Renal cortical epithelial cell (primary cell): ENCODE measurements at regions not wholly inside any gene's neighbourhood (a gene's known extent, or its start where the extent isn't known, plus 50 kb on each side); places are given as distances from the start of the nearest gene placed in this dataset.
"Not testable (repeated sequence)": the region's sequence is repeated elsewhere in the genome, so short reads cannot be mapped to it uniquely, and the experiment has no call there.

Experiments used
- DNase-seq: peaks from one replicate; pipeline ENCODE4 v3.0.0-alpha.2; 2011; ENCODE audit warnings: low read depth

DNA sequence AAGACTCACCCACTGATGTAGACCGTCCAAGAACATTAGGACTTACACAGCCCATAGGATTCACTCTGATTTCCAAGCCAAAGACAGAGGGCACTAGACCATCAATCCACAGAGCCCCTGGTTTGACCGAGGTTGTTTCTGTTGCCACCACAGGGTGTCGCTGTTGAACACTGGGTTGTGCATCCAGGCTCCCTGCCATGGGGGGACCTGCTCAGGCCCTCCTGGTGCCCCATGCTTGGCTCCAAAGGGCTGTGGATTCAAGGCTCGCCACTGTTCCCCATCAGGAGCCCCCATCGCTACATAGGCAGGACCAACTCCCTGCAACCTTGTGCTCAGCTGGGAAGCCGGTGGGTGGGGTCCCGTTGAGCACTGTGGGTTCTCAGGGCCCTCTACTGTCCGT lies 128.0 kb upstream of the ANO1 start:
- no peak for DNase-seq

DNA sequence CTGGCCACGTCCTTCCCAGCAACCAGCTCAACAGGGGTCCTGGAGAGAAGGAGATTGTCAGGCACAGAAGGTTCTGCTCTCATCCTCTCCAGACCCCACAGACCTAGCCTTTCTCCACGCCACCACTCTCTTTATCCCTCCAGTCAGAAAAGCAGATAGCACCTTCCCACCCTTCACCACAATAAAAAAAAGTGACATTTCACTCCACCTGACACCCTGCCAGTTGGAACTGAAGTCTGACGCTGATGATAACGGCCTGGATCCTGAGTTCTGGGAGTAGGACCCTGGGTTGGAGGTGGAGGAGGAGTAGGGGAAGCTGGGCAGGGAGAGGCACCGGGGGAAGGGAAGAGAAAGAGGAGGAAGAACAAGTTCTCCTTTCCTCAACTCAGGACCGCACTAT lies 127.5 kb upstream of the ANO1 start:
- DNase-seq = no peak

DNA sequence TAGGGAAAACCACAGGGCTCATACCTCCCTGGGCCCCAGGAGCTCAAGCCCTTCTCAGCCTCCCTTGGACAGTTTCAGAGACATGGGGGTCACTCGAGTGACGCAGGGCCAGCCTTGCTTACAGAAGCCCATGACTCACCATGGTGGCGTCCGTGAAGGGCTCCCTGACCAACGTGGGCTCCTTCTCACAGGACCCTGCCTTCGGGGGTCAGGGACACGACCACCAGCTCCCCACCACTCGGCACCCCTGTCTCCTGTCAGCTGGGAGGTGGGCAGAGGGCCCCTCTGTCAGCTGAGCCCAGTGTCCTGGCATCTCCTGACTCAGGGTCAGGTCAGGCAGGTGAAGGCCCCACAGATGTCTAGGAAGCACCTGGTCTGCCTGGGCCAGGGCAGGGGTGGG lies 126.3 kb upstream of the ANO1 start:
- DNase-seq = no peak

DNA sequence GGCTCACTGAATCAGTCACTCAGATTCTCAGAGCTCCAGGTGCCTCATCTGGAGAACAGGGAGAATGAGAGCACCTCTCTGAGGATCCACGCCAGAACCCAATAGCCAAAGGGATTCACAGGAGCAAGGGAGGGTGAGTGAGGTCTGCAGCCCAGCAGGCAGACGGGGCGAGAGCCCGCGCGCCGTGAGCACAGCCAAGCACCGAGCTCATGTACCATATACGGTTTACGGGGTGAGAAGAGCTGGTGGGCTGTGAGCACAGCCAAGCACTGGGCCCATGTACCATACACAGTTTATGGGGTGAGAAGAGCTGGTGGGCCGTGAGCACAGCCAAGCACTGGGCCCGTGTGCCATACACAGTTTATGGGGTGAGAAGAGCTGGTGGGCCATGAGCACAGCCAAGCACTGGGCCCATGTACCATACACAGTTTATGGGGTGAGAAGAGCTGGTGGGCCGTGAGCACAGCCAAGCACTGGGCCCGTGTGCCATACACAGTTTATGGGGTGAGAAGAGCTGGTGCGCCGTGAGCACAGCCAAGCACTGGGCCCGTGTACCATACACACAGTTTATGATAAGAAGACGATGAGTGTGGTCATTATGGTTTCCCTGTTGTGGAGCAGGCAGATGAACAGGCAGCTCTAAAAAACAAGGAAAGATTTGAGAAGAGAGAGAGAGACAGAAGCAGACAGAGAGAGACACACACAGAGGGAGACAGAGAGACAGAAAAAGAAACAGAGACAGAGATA lies 125.7 kb upstream of the ANO1 start:
- not testable (repeated sequence) for DNase-seq

DNA sequence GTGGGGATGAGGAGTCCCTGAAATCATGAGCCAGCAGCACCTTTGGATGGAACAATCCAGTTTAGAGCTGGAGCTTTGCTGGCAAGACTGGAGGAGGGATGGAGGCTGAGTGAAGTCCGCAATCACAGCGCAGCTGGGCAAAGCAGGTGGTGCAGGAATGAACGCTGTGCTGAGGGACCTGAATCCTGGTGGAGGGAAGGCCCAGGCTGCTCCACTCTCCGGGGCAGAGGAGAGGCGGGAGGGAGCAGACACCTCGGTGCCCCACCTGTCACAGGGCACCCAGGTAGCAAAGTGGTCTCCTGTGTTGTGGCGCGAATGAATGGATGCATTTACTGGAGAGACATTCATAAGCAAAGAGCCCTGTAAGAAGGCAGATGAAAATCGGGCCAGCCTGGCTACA lies 124.8 kb upstream of the ANO1 start:
- DNase-seq = no peak

DNA sequence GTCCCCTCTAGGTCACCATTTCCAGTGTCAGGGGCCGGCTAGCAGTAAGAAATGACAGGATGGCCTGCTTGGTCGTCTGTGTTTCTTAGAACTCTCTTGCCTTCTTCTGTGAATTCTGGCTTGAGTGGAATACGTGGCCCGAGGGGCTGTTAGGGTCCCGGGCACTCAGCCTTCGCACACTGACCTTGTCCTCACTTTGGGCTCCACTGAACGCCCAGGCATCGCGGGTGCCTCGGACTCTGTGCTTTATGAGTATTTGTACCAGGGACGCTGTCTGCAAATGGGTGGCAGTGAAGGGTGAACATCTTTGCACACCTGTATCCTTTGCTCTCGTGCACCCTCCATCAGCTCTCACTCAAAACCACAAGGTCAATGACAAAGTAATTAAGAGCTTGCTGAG lies 123.4 kb upstream of the ANO1 start:
- DNase-seq = no peak

DNA sequence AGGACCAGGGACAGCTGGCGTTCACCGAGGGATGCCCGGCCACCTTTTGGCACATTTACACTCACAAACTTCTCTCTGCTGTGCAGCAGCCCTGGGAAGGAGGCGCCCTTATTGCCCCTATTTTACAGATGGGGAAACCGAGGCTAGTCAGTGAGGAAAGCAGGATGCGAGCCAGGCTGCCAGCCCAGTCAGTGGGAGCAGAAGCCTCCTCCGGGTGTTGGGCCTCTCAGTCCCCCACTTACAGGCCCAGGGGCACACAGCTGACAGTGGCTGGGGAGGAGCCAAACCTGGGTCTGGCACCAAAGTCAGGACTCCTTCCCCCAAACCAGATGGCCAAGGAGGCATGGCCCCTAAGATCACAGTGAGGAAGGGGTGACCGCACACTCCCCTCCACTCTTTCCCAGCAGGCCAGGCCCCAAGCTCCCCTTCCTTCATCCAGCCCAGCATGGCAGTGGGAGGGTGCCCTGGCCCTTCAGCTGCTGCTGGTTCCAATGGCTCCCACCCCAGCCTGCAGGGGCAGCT lies 121.4 kb upstream of the ANO1 start:
- no peak for DNase-seq

DNA sequence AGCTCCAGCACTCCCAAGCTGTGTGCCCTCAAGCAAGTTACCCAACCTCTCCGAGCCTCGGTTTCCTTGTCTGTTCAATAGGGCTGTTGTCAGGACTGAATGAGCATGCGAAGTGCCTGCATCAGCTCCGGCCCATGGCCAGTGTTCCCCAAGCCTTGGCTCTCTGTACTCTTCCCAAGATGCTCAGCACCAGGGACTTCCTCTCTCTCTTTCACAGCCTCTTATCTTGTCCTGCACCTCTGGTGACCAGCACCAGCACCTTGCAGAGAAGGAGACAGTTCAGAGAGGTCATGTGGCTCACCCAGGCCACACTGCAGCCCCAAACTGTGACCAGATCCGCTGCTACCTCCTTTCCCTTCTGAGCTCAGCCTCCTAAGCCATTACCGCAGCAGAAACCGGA lies 120.3 kb upstream of the ANO1 start:
- DNase-seq = no peak

DNA sequence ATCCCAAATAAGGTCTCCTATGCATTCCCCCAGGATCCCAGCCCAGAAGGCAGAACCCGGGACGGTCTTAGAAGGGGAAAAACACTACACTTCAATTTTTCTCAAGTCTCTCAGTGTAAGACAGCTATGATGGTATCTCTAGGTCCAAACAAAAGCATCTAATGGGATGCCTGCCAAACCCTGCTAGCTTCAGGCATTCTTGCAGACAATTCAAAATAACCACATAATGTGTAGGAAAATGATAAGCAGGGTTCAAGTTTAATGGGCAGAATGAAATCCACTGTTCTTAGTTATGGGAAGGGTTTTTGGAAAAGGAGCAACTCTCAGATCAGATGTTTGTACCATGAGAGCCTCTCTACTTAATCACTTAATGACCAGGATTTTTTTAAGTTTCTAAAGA lies 119.8 kb upstream of the ANO1 start:
- DNase-seq = no peak

DNA sequence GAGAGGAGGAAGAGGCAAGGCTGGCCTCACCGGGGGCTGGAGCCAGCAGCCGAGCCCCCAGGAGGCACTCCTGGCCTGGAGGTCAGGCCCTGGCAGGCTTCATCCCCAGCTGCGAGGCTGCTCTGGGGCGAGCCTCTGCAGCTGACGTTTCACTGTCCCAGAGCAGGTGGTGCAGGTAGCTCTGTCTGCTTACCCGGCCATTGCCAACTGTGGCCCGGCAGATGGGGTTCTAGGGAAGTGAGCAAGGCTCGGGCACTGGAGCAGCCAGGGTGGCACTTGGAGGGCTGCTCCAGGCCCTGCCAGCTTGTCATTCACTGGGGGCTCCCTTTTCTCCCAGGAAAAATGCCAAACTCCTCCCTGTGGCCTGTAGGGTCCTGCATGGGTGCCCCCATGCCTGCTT lies 118.7 kb upstream of the ANO1 start:
- no peak for DNase-seq

DNA sequence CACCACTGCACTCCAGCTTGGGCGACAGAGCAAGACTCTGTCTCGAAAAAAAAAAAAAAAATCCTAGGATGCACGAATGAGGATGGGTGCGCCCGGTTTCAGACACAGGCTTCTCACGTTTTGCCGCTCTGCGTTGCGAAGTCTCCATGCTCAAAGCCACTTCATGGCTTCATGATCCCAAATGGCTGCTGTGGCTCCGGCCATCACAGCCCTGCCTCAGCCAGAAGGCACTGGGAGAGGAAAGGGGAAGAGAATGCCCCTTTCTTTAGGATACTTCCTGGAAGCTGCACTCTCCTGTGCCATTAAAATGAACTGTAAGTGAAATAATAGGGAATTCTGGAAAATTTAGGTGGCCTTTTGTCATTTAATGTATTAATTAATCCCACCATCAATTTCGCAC lies 116.4 kb upstream of the ANO1 start:
- no peak for DNase-seq

DNA sequence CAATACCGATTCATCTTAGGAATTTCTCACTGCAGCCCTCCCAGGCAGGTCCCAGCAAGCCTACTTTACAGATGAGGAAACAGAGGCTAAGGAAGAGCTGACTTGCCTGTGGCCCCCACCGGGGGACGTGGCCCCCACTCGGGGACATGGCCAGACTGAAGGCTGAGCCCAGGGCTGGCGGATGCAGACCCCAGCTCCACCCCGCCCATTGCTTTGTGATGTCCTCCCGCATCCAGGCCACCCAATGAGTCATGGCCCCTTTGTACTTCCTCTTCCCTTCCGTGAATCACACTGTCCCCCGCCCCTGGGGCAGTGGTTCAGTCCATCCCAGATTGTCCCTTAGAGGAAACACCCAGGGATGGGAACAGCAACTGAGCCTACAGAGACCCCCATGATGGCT lies 116.0 kb upstream of the ANO1 start:
- DNase-seq = no peak

DNA sequence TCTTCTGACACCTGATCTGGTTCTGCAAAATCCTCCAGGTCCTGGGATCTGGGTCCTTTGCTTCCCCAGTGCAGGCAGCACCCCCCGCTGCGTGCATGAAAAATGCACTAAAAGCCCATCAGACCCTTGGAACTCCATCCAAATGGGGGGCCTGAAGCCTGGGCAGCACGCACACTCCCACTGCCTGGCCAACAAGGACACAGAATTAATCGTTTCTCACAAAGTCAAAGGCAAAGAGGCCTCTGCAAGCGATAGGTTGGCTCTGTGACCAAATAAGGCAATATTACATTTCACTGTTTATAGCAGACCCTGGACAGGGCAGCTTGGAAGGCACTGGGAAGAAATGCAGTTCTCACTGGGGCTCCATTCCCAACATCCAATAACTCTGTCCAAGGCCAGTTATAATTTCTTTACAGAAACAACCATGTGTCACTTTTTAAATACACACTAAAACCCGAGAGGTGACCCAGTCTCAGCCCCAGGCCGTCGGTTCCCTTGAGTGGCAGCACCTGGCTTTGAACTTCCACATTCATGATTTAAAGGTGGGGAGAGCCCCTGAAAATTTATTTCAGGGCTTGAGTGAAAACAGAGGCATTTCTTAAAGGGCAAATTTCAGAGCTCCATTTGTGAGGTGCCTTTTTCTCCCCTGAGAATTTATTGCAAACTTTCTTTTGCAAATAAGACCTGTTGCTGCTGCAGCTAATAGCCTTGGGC lies 114.4 kb upstream of the ANO1 start:
- DNase-seq = no peak

DNA sequence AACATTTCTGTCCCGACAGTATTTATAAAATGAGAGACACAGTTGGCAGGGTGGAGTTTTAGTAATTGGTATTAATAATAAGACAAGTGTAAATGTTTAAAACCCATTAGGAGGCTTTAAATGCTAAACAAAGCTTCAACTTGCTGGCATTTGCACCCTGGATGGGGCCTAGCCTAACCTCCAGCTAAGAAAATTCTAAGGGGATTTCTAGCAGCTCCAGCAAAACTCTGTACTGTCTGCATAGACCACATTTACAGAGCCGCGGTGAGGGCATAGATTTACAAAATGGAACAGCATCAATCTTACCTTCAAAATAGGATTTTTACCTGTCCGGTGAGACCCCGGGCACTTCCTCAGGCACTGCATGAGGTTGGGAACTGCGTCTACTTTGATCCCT lies 113.9 kb upstream of the ANO1 start:
- DNase-seq = no peak

DNA sequence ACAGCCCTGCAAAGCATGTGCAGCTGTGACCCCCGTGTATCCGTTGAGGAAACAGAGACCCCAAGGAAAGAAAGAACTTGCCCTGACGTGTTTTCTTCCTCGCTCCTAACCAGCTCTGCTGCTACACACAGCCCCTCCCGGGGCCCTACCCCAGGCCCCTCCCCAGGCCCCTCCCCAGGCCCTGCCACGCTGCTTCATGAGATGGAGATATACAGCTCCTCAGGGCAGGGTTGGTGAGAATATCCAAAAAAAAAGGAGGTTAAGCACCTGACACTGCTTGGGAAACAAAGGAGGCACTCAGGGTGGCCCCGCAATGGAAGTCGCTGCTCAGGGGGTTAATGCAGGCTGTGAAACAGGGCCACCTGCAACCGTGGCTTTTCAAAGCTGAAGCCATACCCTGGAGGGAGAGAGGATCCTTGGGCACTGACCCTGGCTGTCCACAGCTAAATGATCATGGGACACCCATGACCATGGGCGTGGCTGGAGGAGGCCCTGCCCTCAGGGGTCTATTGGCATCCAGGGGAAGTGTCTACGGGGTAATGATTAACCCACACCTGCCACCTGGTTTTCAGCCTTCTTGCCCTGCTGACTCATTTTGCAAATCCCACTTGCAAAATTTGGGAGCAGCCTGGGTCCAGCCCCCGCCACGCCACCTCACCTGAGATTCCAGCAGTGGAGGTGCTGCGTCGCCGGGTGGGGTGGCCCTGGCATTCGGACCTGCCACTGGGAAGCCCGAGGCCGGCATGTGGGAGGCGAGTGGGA lies 112.1 kb upstream of the ANO1 start:
- DNase-seq = no peak

DNA sequence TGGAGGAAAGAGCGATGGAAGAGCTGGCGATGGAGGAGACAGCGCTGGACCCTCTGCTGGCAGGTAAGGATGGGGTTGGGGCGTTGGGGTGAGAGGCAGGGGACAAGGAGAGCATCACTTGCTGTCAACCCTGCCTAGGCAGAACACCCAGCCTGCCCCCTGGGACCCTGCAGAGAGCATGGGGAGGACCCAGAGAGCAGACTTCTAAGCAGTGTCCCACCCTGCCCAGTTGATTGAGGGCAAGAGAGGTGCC lies 111.6 kb upstream of the ANO1 start:
- DNase-seq = no peak

DNA sequence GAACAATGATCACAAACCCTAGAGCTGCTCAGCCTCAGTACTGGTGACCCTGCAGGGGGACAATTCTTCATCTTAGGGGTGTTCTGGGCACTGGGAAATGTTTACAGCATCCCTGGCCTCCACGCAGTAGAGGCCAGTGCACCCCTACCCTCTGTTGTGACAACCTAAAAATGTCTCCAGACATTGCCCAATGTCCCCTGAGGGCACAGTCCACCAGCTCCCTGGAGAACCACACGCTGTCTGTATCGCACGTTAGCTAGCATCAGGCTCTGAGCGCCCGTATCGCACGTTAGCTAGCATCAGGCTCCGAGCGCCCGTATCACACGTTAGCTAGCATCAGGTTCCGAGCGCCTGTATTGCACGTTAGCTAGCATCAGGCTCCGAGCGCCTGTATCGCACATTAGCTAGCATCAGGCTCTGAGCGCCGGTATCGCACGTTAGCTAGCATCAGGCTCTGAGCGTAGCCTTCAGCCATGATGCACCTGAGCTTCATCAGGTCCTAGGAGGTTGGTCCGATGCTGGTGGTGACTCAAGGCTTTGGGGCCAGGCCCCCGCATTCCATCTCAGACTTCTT lies 111.1 kb upstream of the ANO1 start:
- DNase-seq = no peak

DNA sequence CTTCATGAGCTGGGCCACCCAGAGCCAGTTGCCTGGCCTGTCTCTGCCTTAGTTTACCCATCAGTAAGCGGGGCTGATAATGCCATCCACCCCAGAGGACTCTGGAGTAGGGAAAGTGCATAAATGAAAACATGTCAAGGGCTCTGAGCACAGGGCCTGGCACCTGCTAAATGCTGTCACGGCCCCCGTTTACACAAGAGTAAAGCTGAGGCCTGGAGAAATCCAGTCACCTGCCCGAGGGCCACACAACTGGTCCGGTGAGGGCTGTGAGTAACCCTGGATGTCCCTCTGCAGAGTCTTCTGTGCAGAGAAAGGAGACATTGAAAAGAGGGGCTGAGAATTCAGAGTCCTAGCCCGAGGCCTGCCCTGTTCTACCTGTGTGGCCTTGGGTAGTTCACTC lies 110.6 kb upstream of the ANO1 start:
- no peak for DNase-seq

DNA sequence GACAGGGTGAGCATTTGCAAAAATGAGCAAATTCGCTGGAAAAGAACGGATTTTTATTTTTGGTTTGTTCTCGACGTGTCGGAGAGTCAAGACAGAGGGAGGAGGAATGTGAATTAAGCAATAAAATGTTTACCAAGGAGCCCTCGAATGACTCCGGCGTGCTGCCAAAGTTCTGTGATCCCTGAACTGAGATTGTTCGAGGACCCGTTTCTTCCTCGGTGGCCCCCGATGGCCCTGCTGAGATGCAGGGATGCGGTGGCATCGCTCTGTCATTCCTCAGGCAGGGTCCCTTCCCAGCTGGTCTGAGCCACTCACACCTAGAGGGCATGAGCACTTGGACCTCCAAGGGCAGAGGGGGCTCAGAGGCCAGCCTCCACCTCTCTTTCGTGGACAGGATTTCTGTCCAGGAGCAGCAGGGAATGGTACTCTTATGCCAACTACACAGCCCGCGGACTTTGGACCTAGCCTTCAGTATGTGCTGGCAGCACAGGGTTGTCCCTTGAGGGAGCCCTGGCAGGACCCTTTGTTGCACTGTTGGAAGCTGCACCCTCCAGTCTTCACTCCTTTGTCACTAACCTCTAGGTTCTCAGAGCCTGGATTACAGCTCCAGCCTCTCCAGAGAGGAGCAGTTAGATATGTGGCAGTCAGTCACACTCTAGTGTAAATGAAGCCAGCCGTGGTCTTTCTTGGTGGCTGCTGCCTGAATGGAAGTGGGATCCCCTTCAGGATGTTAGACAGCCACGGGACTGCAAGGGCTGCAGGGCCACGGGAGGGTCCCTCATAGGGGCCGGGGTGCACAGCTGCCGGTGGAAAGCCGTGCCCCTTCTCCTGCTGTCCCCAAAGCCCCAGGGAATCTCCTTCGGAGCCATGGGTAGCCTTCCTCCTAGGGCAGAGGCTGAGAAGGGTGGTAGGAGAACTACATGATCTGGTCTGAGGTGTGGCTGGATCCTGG lies 109.4 kb upstream of the ANO1 start:
- DNase-seq = no peak

DNA sequence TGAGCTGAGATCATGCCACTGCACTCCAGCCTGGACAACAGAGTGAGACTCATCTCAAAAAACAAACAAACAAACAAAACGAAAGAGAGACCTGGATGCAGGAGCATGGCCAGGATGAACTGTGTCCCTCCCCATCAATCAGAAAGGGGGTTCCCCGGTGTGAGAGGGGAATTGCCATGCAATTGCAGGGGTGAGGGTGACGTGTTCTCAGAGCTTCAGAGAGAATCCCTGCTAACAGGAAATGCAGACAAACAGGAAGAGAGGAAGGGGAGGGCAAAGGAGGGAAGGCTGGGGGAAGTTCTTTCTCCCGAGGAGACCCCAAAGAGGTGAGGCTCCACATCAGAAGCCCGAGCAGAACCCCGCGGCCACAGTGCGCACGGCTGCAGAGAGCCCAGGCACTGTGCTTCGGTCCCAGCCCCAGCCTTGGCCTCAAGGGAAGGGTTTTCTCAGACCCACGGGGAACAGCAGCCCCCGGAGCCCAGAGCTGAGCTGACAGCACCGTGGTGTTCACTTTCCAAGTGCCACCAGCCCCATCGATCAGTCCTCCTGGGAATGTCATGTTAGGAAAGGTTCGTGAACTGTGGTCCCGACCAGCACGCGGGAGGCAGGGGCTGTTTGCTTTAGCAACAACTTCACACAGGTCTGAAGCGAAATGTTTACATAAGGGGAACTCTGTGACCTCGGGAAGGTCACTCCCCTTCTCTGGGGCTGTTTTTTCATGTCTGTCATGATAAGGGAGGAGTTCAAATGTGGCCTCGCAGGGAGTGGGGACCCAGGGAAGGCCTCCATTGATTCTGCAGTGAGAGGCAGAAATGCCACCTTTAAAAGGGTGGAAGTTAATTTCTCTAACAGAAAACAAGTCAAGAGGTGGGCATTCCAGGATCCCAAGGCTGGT lies 108.0 kb upstream of the ANO1 start:
- DNase-seq = no peak
